Embryonic facial prominence (tissue), 1 donor: ENCODE measurements at regions not wholly inside any gene's neighbourhood (a gene's known extent, or its start where the extent isn't known, plus 50 kb on each side); places are given as distances from the start of the nearest gene placed in this dataset.

ENCODE experiments used
- DNase-seq: peaks from one replicate; pipeline ENCODE4 v3.0.0-alpha.2; 2016; ENCODE audit errors: extremely low spot score

DNA sequence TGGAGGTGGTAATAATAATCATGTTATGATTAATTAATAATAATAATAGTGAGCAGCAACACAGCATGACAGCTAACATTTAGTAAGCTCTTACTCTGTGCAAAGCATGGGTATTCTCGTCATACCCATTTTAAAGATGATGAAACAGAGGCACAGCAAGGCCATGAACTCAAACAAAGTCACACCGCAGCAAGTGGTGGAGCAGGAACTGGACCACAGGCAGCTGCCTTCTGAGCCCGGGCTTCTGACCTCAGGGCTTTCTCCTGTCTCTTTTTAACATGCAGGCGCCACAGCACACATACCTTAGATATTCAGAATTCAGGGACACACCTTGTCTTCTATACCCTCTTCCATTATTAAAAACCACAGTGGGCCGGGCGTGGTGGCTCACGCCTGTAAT lies 50.7 kb upstream of the SPATA12 start:
- no peak for DNase-seq

DNA sequence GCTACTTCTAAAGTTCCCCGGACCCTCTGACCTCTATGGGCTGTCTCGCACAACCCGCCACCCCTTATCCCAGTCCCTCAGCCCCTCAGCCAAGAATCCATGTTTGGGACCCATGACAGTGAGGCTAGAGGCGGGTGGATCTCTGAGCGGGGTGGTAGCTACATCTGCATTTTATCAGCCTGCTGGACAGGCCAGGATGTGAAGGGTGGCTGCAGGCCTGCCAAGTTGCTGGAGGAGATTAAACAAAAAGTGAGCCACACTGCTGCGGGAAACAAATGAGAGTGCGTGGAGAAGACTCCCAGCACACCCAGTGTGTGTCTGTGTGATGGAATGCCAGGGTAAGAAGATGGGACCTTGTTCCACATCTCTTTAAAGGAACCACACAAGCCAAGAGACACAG lies 51.1 kb upstream of the SPATA12 start:
- DNase-seq: no peak

DNA sequence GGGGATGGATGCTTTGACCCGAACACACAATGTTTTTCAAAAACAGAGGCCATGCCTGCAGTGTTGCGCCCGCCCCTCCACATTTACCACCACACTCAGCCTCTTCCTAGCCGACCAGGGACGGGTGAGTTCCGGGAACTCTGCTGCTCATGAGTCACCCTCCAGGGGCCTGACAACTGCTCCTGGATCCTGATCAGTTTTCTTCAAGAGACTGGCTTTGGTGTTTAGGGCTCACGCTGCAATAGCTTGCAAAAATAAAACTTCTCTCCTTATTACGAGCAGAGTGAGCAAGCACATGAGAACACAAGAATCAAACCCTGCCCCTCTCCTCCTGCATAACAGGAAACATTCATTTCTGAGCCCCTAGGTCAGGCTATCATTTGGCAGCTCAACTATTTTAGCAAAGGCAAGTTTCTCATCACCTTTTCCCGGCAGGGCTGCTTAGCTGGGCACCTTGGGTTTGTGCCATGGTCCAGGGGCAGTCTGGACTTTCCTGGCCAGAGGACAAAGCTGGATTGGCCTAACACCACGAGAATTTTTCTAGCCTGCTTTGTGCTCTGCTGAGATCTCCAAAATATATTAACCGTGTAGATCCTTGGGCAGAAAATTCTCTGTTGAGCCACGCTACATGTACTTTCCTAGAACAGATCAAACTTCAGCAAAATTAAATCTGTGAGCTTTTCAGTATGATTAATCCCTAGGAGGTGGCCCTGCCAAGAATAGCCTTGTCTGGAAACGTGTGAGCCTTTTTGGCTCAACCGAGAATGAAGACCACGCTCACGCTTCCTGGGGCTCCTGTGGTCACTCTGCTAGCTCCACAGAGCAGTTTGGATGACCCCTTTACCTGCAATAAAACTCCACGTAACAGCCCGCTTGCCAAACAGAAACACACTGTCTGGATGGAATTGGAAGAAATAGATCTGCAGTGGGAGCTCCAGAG lies 52.7 kb upstream of the SPATA12 start:
- no peak for DNase-seq

DNA sequence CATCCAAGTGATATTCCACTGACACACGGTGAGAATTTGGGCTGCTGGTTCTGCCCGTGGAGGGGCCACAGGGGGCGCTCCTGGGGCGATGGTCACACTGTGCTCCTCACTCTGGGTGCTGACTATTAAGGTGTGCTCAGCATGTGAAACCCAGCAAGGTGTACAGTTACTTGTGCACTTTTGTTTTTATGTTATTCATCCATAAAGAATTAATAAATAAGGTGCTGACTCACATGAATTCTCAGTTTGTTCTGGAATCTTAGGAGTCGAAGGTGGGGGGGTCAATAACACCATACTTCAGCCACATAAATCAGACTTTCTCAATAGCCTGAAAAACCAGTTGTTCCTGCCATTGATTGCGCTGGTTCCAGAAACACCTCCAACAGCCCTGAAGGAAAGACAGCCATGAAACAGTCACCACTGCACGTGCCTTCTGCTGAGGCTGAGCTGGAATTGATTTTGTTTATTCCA lies 53.5 kb upstream of the SPATA12 start:
- DNase-seq: no peak

DNA sequence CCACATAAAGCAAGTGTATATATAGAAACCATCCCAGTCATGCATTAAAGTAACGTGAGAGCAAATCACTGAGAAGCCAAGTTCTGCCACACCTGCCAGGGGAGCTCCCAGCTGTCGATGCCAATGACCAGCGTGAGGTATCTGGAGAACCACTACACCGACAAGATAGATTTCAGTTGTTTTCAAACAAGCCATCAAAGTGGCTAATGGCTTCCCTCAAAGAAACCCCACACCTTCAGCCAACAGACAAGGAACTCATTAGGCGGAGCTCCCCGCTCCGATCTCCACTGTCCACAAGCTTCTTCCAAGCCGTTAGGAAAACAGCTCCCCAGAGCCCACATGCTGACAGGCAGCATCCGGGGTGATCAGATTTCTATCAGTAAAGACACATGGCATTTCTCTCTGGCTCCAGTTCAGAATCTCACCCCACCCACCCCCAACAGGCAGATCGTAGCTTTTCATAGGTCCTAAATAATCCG lies 54.2 kb upstream of the SPATA12 start:
- no peak for DNase-seq

DNA sequence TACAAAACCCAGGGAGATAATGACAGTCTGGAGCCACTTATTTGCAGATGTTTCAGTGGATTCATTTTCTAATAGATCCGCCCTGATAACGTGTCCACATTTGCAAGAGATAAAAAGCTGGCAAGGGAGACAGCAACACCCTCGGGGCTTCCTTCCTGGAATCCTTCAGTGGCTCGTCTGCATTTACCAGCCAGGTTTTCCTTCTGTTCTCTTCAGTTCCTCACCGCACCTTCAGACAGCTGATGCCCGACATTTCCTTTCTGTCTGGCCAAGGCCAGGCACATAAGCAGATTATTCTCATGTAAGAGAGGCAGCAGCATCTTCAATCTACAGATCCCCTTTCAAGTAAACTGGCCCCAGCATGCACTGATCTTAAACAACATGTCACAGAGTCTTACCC lies 56.2 kb upstream of the SPATA12 start:
- no peak for DNase-seq

DNA sequence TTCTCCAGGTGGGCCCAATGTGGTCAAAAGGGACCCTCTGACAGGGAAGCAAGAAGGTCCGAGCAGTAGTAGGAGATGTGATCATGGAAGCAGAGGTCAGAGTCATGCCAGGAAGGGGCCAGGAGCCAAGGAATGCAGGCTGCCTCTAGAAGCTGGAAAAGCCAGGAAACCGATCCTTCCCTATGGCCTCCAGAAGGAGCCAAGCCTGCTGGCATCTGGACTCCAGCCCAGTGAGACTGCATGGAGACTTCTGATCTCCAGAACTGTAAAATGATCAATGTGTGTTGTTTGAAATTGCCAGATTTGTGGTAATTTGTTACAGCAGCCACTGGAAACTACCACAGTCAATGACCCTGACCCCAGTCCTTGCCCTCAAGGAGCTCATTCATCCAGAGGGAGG lies 56.8 kb upstream of the SPATA12 start:
- DNase-seq: no peak

DNA sequence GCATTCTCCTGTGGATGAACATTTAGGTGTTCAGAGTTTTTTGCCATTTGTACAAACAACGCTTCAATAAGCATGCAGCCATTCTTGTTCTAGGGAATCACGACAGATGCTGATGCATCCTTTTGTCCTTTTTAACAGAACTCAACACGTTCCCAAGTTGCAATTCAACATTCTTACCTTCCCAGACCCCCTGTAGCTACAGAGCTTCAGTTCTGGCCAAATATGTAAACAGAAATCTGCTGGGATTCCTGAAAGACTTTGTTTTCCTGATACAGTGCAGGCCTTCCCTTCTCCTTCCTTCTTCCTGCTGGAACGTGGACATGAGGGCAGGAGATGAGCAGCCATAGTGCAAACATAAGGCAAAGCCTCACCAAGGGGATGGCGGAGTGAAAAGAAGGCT lies 59.1 kb upstream of the SPATA12 start:
- DNase-seq: no peak

DNA sequence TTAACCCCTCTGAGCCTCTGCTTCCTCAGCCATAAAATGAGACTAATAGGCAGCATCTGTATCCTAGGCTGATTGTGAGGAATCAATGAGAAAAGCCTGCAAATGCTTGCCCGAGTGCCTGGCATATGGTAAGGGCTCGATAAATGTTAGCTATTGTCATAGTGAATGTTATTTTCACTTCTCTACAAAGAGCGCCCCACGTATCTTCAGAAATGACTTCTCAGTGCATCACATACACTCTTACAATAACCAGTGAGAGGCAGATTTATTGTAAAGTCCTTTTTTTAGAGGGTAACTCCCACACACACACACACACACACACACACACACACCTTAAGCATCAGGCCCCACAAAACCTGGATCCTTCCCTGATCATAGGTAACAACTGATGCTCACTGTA lies 60.5 kb upstream of the SPATA12 start:
- no peak for DNase-seq

DNA sequence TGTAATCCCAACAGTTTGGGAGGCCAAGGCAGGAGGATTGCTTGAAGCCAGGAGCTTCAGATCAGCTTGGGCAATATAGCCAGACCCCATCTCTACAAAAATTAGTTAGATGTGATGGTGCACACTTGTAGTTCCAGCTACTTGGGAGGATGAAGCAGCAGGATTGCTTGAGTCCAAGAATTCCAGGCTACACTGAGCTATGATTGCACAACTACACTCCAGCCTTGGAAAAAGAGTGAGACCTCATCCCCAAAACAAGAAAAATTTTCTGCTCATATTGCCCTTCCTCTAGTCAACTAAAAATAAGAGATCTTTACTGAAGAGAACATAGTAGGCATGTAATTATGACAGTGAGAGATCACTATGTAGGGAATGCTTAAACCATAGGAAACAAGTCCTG lies 60.9 kb upstream of the SPATA12 start:
- DNase-seq: no peak

DNA sequence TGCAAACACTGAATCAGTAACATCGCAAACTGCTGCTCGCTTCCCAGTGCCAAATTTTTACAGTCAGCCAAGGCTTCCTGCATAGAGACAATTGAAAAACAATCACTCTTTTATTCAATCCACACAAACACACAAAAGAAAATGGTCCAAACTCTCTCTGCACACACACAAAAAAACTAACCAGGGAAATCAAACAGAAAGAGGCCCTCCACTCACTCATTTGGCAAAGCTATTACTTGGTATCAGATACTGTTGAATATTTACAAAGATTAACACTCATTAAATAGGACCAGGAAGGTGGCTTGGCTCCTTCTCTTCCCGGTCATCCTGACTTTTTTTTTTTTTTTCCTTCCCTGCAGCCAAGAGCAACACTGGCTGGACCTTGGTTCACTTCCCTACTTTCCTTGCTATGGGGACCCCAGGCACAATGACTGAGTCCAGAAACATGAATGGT lies 62.4 kb upstream of the SPATA12 start:
- no peak for DNase-seq

DNA sequence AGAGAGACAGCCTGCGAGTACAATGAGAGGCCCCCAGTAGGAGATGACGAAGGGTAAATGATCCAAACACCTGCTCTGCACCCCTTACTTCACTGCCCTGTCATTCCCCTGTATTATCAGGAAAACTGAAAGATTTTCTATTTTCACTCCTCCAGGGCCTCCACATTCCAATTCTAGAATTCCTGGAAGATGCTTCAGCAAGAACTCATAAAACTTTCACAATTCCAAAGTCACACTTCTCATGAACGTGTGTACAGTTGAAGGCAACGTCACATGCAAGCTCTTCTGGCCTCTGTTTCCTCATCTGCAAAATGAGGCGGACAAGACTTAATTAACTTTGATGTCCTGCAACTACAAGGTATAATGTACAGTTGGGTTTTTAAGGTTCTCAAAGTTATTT lies 62.8 kb upstream of the SPATA12 start:
- no peak for DNase-seq

DNA sequence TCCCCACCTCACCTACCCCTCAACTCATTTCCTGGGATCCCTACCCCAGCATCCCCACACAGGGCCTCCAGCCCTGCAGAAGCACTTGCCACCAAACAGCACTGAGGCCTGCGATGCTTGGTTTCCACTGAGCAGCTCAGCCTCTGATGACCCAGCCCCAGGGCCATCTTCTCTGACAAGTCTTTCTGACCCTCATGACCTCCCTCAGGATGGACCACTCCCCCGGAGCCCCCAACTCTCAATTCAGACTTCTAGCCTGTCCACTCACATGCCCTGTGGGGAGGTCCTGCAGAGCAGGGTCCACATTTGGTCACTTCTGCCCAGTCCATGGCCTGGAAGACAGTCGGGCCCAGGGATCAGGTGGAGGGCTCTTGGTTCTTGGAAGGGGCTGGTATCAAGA lies 63.4 kb upstream of the SPATA12 start:
- no peak for DNase-seq

DNA sequence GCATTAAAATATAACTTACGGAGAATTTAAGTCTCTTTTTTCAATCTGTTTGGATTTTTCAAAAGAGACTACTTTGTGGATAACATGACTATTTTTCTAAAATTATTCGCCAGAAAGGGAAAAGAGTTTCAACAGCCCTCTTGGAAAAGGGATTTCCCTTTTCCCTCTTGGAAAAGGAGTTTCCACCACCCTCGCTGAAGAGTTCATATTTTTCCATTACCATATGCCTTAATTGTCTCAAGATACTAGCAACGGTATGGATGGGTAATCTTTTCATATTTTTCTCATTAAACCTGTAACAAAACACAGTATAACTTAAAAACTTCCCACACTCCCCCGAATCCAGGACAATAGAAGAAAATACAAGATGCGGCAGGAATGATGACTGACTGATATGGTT lies 66.1 kb upstream of the SPATA12 start:
- DNase-seq: no peak

DNA sequence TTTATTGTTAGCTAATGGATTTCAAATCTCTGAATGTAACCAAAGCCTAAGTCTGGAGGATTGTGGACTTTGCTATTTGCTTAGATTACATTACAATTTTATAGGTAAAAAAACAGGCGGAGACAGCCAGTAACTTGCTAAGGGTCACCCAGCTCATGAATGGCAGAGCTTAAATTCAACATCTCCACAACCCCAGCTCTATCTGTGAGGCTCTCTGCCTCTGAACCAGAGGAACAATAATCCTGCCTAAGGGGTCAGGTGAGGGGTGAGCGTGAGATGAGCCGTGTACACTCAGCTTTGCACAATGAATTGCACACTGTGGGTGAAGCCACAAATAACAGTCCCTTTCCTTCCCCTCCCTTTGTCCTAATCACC lies 69.8 kb upstream of the SPATA12 start:
- no peak for DNase-seq

DNA sequence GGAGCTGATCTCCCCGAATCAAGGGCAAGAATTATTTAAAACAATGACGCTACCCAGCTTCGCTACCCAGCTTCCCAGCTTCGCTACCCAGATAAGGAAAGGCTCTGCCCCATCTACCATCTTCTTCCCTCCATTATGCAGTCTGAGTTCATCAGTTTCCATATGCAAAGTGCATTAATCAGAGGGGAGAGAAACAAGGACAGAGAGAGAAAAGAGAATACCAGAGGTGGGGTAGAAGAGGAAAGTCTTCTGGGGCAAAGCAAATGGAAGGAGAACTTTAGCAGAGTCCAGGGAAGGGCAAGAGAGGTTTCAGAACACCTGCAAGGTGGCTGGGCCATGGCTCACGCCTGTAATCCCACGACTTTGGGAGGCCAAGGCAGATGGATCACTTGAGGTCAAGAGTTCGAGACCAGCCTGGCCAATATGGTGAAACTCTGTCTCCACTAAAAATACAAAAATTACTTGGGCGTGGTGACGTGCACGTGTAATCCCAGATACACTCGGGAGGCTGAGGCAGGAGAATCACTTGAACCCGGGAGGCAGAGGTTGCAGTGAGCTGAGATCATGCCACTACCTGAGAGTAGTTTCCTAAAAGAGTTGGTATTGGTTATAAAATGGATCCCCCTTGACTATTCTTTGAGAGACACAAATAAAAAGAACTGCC lies 70.4 kb upstream of the SPATA12 start:
- DNase-seq: no peak

DNA sequence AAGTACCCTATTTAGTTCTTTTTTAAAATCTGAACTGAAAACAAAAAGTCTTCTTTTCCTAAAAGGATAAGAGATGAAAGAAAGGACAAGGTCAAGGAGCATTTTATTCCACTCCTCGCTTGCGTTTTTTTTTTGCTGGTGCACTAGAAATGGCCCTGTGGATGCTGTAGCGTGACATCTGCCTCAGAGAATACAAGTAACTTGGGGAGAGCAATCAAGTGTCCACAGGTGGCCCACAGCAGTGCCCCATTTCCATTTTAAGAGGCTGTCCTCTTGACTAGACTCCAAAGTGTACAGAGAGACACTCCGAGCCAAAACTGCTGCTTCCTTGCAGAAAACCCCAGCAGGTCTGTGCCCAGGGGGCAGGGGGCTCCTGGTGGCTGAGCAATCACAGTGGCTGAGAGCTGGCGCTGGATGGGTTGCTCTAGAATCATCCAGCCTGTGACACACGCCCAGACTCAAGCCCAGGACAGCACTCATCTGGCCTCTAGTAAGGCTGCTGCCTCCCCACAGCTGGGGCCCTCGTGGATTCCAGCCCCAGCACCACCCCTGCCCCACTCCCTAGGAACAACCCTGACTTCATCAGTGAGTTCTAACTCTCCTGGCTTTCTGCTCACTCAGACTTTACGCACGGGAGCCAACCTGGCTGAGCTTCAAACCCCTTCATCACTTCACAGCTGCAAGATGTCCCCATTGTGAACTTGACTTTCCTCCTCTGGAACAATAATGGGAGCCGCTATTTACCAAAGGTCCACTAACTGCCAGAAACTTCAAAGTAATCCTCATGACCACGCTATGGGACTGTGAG lies 71.1 kb upstream of the SPATA12 start:
- no peak for DNase-seq

DNA sequence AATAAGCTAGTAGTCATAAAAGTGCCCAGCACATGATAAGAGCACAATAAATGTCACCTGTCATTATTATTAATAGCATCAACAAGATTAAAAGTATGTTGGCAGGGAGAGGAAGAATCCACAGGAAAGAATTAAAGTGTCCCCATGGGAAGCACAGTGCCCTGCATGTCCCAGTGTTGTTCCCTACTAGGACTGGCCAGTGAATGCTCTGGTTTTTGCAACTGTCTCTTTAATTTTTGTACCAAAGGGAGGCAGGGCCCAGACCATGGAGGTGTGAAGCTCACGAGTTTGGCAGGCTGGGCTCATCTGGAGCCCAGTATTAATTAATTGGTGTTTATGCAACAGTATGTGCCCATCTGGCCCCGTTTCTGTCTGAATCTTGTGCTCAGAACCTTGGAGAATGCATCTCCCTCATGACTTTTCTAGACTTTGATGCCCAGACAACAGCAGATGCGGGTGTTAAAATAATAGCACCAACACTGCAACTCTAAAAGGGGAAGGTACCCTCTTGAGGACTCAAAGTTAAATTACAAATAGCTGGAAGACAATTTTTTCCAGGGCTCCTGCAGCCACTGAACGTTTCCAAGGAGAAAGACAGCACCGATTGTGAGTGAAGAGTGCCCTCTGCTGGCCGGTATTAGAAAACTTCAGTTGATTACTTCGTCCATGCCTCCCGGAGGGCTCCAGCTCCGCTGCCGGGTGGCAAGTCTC lies 71.9 kb upstream of the SPATA12 start:
- DNase-seq: peak; percentile 80

DNA sequence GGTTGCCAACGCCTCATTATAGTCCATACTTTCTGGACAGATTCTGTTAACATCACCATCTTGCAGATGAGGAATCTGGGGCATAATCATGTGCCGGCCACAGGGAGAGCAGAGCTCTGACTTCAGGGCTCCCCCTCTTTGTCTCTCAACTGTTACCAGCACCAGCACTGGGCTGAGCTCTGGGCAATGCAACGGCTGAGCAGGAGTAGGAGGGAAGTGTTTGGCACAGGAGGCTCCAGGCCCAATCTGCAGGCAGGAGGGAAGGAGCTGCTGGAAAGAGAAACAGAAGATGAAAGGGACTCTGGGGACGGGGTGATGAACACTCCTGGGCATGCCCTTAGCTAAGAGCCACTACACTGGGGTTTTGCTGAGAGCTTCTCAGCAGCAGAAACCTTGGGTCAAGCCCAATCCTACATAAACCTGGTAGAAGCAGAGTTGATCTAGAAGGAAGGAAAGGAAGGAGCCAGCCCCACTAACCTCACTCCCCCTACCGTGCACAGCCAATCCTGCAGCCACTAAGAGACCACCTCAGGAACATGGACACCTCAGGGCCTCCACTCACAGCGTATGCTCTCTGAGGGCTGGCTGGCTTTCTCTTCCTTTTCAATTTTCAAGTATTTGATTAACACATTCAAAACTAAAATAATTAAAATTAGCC lies 73.1 kb upstream of the SPATA12 start:
- DNase-seq: no peak

DNA sequence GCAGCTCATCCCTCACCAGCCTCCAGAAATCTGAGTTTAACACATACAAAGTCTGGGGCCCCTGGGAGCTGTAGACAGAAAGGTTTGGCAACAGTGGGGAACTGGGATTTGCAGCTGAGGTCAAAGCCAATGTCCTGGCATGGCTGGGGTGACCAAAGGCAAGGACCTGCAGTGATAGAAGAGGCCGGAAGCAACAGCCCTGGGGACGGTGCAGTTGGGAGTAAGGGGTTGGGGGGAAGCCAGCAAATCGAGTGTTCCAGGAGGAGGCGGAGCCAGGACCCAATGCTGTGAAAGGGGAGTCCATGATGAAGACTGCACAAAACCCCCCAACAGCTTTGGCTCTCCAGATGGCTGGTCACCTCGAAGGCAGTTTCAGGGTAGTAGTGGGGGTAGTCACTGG lies 74.1 kb upstream of the SPATA12 start:
- DNase-seq: no peak

DNA sequence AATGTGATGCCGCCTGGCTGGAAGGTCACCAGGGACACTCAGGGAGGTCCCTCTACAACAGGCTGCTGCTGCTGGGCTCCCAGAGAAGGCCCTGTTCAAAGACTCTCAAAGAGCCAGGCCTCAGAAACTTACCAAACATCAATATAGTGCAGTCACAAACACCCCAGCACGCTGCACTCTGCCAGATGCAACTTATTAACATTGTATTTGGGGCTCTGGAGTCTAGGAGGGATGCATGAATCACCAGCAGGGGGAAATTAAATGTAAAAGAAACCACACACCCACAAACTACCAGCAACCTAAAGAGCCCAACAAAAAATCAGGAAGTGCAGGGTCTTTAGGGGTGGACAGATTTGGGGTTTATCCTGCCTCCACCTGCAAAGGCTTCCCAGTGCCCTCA lies 74.6 kb upstream of the SPATA12 start:
- no peak for DNase-seq
